ENCODE measurements at regions not wholly inside any gene's neighbourhood (a gene's known extent, or its start where the extent isn't known, plus 50 kb on each side); places are given as distances from the start of the nearest gene placed in this dataset.

DNA sequence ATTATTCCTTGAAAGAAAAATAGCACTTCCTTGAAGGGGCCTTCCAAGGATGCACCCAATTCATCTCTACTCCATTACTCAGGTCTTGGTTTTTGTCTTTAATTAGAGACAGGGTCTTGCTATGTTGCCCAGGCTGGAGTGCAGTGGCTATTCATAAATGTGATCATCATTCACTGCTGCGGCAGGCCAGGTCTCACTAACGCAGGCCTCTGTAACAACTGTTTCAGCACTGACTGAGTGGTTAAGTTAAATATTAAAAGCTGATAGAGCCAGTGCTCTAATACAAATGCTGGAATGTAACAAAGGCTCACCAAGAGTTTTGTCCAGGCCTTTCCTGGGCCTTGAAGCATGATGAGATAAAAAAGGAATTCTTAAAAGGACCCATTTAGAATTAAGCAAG, 61.4 kb upstream of the GNAZ start:
- ATAC-seq (no peak), DNase-seq (peak in 3 of 4 donors; percentile 12 to 18 (median 13))
- H3K9me3 ChIP-seq, result no peaks in the 10 kb centered on the region
- H3K27me3 ChIP-seq, result no peaks in the 10 kb centered on the region
- H3K4me3 ChIP-seq, result no peak overlapping the region
- no peak overlapping the region for H3K27ac ChIP-seq
- 21 to 26% methylated on average over 2 of the region's 2 CpGs for WGBS, 2 donors
- H3K4me1 ChIP-seq, result peaks cover 3% of the 10 kb centered on the region
- no peaks in the 10 kb centered on the region for H3K36me3 ChIP-seq (replicated peaks in 1 of 2; ENCODE audit: insufficient read depth in 1 of 2, low read depth in 2 of 2)
- no peak for TF ChIP-seq POLR2A (IDR thresholded peaks at IDR 0.05)
- TF ChIP-seq, protein P1, sequence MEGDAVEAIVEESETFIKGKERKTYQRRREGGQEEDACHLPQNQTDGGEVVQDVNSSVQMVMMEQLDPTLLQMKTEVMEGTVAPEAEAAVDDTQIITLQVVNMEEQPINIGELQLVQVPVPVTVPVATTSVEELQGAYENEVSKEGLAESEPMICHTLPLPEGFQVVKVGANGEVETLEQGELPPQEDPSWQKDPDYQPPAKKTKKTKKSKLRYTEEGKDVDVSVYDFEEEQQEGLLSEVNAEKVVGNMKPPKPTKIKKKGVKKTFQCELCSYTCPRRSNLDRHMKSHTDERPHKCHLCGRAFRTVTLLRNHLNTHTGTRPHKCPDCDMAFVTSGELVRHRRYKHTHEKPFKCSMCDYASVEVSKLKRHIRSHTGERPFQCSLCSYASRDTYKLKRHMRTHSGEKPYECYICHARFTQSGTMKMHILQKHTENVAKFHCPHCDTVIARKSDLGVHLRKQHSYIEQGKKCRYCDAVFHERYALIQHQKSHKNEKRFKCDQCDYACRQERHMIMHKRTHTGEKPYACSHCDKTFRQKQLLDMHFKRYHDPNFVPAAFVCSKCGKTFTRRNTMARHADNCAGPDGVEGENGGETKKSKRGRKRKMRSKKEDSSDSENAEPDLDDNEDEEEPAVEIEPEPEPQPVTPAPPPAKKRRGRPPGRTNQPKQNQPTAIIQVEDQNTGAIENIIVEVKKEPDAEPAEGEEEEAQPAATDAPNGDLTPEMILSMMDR (IDR thresholded peaks at IDR 0.05), result no peak
- intact Hi-C loops (cut with DNase I), result no loop called here

All from body of pancreas (tissue), 4 donors.